RPMI7951 (cell line): ENCODE measurements at regions not wholly inside any gene's neighbourhood (a gene's known extent, or its start where the extent isn't known, plus 50 kb on each side); places are given as distances from the start of the nearest gene placed in this dataset.

Experiments used
- DNase-seq: peaks from one replicate; pipeline ENCODE4 v3.0.0-alpha.2; 2012; ENCODE audit warnings: low read depth

GRCh38 chr19:34109596-34109995 lies 62.7 kb upstream of the LSM14A start:
- DNase-seq = no peak

- no peak for DNase-seq
Measured at GRCh38 chr19:34118879-34119748, 53.2 kb upstream of the LSM14A start.

- no peak for DNase-seq
Measured at GRCh38 chr19:34120141-34120540, 52.2 kb upstream of the LSM14A start.

GRCh38 chr19:34120846-34121639 lies 51.3 kb upstream of the LSM14A start:
- DNase-seq = peak; percentile 47
